Activated CD4-positive, alpha-beta T cell treated with anti-CD3 and anti-CD28 coated beads, Interleukin-2, amount 50 U/mL, for 1 hour (primary cell): ENCODE measurements at regions not wholly inside any gene's neighbourhood (a gene's known extent, or its start where the extent isn't known, plus 50 kb on each side); places are given as distances from the start of the nearest gene placed in this dataset.

Experiments used
- DNase-seq: peaks from one replicate; pipeline ENCODE4 v3.0.0-alpha.2; 2020

GRCh38 chr20:60389882-60390281 lies 431.7 kb downstream of the CDH26 start:
- DNase-seq, result no peak

GRCh38 chr20:60395991-60396390 lies 437.8 kb downstream of the CDH26 start:
- DNase-seq, result no peak

GRCh38 chr20:60400567-60400966 lies 442.3 kb downstream of the CDH26 start:
- DNase-seq, result no peak

- DNase-seq, result no peak
Observed at GRCh38 chr20:60402189-60403058, 444.2 kb downstream of the CDH26 start.

- no peak for DNase-seq
Observed at GRCh38 chr20:60403105-60403741, 445.0 kb downstream of the CDH26 start.

GRCh38 chr20:60407011-60407771 lies 449.0 kb downstream of the CDH26 start:
- DNase-seq, result no peak

- DNase-seq, result no peak
Observed at GRCh38 chr20:60407938-60408337, 449.7 kb downstream of the CDH26 start.

GRCh38 chr20:60408435-60408834 lies 450.2 kb downstream of the CDH26 start:
- DNase-seq, result no peak

GRCh38 chr20:60410618-60411264 lies 452.5 kb downstream of the CDH26 start:
- no peak for DNase-seq

GRCh38 chr20:60411813-60412212 lies 453.6 kb downstream of the CDH26 start:
- DNase-seq, result no peak

GRCh38 chr20:60420676-60421229 lies 462.5 kb downstream of the CDH26 start:
- DNase-seq, result no peak

- no peak for DNase-seq
Observed at GRCh38 chr20:60422848-60423247, 464.6 kb downstream of the CDH26 start.

- DNase-seq, result no peak
Observed at GRCh38 chr20:60424267-60424902, 466.2 kb downstream of the CDH26 start.

GRCh38 chr20:60427516-60427915 lies 469.3 kb downstream of the CDH26 start:
- no peak for DNase-seq

- DNase-seq, result no peak
Observed at GRCh38 chr20:60428651-60429050, 470.4 kb downstream of the CDH26 start.

- DNase-seq, result no peak
Observed at GRCh38 chr20:60430516-60431001, 472.3 kb downstream of the CDH26 start.

- DNase-seq, result no peak
Observed at GRCh38 chr20:60431349-60431748, 473.1 kb downstream of the CDH26 start.

- no peak for DNase-seq
Observed at GRCh38 chr20:60437418-60437817, 479.2 kb downstream of the CDH26 start.

- DNase-seq, result no peak
Observed at GRCh38 chr20:60446267-60447111, 488.3 kb downstream of the CDH26 start.

- no peak for DNase-seq
Observed at GRCh38 chr20:60447703-60448102, 489.5 kb downstream of the CDH26 start.
